DND-41 (cell line): ENCODE measurements at regions not wholly inside any gene's neighbourhood (a gene's known extent, or its start where the extent isn't known, plus 50 kb on each side); places are given as distances from the start of the nearest gene placed in this dataset.

Experiments
- CTCF ChIP-seq: IDR thresholded peaks from 2 replicates; pipeline ENCODE4 v1.5.1; 2012; ENCODE audit warnings: borderline replicate concordance, low read length, moderate library complexity, mild to moderate bottlenecking; ENCODE audit not compliant: poor library complexity, severe bottlenecking; ENCODE audit errors: extremely low read depth
- EZH2 ChIP-seq: IDR thresholded peaks from 3 replicates; pipeline ENCODE4 v1.6.1; 2012; ENCODE audit warnings: borderline replicate concordance, low read depth, mild to moderate bottlenecking, moderate library complexity, low read length, inconsistent platforms; ENCODE audit not compliant: severe bottlenecking

GRCh38 chr11:134488512-134488911 lies 76.5 kb upstream of the B3GAT1 start:
- TF ChIP-seq CTCF, result no peak
- TF ChIP-seq EZH2, result no peak
